Left kidney (tissue), 1 donor: ENCODE measurements at regions not wholly inside any gene's neighbourhood (a gene's known extent, or its start where the extent isn't known, plus 50 kb on each side); places are given as distances from the start of the nearest gene placed in this dataset.

Source experiments
- DNase-seq: peaks from one replicate; pipeline ENCODE4 v3.0.0-alpha.2; 2013

DNA sequence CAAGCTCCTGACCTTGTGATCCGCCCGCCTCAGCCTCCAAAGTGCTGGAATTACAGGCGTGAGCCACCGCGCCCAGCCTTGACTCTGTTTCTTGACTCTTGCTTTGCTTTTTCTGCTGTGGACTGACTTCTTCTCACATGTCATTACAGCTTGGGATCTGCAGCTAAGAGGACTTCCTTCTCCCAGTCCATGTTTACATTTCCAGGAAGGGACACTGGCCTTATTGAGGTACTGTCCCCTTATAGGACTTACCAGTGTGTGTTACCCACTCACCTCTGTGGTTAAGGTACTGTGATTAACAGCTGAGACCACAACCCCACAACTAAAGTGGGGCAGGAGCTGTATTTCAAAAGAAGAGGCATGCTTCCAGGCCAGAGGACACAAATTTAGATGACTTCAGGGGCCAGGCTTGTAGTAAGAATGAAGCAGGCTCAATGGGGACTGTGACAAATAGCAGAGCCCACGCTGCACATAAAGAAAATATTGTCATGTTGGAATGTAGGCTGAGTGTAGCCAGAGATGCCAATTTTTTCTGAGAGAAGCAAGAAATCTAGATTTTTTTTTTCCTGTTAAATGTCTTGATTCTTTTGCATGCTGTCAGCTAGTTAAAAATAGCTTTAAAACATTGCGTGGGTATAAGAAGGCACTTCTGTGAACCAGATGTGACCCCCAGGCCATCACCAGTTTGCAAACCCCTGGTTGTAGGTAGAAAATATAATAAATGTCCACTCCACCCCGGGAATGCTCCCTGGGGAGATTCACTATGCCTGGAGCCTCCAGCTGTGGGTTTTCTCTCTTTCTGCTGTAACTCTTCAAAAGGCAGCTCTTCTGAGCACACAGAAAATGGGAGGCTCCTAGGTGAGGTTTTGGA is 75.0 kb downstream of the PTPDC1 start:
- no peak for DNase-seq

DNA sequence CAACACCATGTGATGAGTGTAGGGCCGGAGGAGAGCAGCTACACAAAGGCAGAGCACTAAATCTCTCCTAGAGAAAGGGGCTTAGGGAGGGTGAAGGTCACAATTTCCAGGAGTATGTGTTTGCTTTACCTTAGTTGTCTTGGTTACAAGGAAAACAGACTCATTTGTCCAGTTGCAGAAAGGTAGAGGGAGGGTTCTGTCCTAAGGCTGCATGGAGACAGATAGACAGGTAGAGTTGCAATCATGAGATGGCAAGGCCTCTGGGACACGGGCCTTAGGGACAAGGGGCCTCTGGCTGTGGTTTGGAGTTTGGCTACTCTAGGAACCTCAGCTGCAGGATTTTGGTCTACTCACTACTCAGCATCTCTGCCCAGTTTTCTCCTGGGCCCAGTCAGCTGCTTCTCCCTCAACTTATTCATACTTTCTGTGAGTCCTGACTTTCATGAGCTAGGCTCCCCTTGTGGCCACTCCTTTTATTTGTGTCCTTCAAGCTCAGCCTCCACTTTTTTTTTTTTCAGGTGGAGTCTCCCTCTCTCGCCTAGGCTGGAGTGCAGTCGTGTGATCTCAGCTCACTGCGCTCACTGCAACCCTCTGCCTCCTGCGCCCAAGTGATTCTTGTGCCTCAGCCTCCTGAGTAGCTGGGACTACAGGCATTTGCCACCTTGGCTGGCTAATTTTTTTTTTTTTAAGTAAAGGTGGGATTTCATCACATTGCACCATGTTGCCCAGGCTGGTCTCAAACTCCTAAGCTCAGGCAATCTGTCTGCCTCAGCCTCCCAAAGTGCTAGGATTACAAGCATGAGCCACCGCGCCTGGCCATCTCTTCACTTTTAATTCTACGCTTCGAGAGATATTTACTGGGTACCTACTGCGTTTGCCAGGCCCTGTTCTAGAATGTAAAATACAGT is 76.6 kb downstream of the PTPDC1 start:
- no peak for DNase-seq

DNA sequence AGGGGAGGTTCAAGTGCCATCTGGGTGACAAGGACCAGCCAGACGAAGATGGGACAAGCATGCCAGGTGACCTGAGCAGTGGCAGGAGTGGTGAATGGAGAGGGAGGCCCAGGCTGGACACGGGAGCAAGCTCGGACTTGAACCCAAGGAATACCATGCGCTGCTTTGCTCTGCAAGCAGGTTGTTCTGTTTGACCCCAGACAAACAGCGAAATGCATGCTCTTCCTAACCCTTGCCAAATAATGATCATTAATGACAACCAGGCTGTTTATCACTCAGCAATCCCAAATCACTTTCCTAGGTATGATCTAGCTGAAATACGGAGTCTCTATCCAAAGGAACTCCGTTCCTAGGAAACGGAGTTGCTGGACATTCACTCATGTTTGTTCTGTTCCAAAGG is 77.4 kb downstream of the PTPDC1 start:
- DNase-seq: no peak

DNA sequence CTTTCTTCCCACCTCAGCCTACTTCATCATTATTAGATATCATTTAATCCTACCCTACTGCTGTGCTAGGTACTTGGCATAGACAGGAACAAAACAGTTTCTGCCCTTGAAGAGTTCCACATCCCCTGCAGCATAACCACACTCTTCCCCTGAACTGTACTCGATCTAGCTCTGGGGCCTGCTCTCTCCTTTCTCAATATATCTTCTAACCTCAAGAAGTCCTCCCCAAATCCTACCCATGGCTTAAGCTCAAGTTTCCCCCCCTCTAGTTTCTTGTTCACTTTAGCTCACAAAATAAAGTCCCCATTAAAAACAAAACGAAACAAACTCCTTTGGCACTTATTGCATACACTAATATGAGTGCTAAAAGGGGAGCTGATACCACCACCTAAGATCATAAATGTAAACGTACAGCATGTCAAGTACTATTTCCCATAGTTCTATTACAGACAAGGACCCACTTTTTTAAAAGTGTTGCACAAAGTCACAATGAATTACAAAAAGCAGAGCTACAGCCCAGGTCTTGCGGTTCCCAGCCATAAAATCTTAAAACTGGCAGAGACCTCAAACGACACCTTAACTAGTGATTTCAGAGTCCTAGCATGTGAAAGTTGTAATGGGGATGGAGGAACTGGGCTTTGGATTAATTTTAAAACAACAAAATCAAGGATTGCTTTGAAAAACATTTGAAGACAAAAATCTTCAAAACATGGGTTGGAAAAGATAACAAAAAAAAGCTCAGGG is 80.7 kb downstream of the PTPDC1 start:
- no peak for DNase-seq

DNA sequence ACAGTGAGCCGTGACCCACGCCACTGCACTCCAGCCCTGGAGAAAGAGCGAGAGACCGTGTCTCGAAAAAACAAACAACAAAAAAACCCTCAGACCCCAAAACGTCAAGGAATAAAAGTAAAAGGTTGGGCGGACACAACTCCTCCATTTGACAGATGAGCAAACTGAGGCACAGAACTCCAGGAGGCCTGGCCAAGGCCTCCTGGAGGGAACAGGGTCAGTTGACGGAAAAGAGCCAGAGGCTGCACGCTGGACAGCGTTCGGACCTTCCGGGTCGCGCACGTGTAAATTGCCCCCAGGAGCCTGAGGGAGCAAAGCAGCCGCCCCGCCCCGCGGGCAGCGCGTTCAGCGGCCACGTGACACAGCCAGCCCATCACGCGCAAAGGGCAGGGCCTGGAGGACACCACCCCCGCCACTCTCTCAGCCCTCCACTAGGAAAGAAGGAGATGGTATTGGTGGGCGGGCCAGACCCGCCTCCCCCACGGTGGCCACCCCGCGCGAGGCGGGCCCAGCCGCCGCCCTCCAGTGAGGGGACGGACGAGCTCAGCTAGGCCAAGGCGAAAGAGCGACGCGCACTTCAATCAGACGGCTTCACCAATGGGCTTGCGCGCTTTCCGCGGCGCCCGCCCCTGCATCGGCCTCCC is 81.5 kb downstream of the PTPDC1 start:
- peak; percentile 97 for DNase-seq

DNA sequence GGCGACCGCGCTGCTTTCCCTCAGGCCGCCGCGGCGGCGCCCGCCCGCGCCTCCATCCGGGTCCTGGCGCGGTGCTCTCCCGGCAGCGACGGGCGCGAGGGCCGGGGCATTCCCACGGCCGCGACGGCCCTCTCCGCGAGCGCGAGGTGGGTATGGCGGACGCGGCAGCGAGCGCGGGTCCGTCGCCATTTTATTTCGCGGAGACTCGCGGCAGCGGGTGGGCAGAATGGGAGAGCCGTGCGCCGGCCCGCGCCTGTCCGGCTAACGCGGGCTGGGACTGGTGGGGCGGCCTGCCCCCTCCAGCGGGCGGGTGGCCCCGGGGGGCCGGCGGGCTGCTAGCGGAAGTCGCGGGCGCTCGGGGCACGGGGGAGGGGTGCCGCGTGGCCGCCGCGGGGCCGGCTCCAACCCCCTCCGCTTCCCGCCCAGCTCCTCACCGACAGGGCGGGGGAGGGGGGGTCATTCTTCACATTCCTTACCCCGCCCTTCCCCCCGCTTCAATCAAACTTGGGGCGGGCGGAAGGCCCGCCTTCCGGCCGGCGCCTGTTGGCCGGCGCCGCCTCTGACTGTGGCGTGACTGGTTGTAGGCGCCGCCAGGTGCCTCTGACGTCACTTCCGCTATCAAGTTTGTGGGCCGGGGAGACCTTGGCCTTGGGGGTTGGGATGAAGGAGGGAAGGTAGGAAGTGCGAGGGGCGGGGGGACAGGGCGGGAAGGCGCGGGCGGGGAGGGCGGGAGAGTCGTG is 82.1 kb downstream of the PTPDC1 start:
- DNase-seq: peak; percentile 99

DNA sequence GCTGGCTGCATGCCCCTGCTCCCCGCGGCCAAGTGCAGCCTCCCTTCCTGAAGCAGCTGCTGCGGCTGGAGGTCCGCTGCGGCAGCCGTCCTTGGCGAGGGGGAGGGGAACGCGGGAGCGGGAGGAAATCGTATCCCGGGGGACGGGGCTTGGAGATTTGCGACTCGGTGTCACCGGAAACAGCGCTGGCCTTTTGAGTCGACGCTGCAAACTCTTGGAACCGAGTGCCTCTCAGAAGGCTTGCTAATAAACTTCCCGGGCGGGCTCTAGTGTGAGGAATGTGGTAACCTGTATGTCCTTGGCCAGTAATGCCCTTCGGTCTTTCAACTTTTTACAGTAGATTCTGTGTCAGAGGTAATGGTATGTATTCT is 82.7 kb downstream of the PTPDC1 start:
- DNase-seq: no peak

DNA sequence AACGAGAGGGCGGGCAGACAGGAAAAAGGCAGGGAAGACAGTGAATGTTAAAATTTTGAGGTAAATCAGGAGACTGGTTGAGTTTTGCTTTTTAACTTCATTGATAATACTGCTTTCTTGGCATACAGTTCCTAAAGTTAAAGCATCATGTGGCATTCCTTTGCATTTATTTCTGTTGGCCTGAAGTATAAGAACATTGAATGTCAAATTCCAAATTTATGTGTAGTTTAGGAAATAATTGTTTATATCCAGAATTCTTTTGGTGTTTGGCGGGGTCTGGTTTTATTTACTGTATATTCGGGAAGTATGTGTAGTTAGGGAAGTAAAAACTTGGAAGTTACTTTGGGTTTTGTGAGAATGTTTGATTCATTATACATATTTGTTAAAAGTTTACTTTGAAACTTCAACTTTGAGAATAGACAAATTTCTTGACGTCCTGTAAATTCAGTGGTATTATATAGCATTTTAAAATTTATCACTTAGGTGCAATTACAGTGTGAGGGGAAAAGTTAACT is 83.2 kb downstream of the PTPDC1 start:
- DNase-seq: no peak

DNA sequence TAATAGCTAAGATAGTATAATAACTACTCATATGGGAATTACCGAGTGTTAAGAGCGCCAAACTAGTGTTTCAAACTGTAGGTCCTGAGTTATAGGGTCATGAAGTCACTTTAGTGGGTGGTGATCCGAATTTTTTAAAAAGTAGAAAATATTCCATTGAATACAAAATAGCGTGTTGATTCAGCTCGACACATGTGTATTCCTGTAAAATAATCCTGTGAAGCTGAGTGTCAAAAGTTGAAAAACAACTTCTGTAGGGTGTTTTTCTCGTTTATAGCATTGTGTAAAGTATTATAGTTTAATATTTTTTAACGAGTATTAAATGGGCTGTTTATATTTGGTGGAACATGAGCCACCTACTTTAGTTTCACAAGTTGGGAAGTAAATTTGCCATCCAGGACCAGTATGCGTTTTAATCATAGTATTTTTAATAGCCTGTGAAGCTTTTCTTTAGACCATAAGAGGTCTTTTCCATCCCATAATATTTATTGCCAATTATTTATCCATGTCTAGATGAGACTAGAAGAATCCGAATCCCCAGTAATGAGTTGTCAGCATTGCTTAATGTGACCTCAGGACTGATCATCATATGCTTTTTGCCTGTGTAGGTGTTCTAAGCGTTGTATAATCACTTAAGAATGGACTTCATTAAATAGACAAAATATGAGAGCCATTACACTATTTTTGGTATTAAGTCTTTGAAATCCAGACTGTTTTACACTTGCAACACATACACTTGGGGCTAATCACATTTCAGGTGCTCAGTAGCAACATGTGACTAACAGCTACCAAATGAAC is 84.1 kb downstream of the PTPDC1 start:
- no peak for DNase-seq

DNA sequence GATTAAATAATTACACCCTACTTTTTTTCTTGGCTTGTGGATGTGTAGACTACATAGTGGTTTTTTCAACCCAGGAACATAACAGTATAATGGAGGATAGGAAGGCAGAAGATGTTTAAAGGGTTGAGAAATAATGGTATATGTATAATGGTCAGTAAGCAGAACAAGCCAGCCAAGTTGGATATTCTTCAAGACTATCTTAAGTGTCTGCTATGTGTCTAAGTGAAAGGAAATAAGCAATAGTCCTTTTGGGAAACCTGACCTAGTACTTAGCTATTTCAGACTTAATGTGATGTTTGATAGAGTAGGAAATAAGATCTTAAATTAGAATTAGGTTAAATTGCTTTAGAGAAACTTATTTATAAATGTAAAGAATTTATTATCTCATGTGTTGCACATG is 85.7 kb downstream of the PTPDC1 start:
- DNase-seq: no peak

DNA sequence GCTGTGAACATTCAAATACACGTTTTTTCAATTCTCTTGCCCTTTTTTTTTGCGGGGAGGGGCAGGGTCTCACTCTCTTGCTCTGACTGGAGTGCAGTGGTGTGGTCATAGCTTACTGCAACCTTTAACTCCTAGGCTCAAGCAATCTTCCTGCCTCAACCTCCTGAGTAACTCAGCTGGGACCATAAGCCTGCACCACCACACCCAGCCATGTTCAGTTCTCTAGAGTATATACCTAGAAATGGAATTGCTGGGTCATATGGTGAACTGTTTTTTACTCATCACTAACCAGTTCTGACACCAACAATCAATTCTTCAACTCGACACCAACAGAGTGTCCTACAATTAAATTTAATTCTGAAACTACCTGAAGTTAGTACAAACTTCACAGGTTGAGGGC is 85.5 kb upstream of the ZNF169 start:
- no peak for DNase-seq

DNA sequence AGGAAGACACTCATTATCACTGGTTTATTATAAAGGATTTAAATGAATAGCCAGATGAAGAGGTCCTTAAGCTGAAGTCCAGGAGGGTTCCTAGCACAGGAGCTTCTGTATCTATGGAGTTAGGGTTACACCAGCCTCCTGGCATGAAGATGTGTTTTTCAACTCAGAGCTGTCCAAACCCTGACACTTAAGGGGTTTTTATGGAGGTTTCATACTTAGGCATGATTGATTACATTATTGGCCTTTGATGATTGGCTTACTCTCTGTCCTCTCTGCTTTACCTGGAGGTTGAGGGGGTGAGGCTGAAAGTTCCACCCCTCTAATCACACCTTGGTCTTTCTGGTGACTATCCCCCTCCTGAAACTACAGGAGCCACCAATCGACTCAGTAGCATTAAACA is 84.9 kb upstream of the ZNF169 start:
- DNase-seq: no peak

DNA sequence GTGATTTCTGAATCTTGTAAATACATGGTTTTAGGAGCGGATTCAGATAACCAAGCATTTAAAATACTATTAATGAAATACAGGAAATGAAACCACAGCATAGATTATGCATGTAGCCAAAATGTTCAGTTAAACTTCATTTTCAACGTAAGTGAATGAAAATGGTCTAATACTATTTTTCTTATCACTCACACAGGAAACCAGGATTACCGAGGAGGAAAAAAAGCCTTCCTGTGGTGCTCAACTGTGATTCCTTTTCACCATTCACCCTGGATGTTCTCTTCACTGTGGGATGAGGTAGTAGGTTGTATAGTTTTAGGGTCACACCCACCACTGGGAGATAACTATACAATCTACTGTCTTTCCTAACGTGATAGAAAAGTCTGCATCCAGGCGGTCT is 83.4 kb upstream of the ZNF169 start:
- DNase-seq: no peak

DNA sequence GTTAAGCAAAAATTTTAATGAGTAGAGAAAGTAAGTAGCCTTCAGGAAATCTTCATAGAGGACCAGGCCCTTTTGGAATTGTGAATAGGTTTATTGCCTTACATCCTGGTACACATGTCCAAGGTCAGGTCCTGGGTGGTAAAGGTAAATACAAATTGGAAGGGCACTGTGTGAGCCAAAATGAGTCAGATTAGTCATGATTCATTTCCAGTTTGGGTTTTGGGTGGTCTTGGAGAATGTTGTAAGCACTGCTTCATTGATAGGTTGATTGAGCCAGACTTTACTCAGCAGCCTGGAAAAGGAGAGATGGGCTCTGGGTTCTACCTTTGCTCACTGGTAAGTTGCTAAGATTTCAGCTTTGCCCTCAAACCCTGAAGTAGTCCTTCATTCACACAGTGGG is 82.5 kb upstream of the ZNF169 start:
- DNase-seq: no peak

DNA sequence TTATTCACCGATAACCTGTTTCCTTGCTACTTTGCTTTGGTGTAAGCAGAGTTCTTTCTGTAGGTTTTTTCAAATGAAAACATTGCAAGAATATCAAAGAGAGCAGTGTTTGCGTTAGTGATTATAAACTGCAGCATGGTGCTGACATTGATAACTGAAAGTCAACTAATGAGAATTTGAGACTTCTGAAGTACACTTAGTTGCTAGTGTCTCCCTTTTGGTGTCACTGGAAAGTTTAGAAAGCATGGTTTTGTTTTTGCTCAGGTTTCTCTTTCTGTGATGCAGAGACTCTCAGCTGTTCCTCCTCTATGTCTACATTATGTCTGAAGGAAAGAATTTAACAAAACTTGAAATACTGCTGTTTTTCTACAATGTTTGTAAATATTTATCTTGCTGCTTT is 80.2 kb upstream of the ZNF169 start:
- DNase-seq: no peak

DNA sequence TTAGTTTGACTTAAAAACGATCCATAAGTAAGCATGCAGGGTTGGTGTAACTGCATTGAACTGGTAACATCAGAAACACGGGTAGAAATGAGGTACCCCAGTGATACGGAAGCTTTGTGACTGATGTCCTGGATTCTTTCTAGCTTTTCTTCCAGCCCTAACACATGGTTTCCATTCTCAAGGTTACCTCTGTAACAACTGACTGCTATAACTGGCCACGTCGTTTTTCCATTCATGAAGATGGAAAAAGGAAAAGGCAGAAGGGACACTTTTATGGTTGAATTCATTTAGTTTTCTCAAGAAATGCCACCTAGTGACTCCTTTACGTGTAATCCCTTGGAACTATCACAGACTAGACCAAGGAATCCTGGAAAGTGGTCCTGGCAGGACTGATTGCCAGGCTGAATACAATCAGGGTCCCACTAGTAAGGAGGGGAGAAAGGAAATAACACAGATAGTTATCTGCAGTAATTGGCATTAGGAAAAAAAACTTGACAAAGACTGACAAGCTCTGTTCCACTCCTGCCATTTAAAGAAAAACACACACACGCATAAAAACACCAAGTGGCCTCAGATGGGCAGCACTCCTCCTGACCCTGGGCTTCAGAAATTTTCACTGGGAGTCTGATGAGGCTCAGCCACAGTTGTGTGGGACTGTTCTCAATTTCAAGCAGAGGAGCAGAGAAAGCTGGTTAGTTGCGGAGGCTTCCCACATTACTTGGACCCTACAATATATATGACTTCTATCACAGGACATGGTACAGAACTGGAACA is 77.5 kb upstream of the ZNF169 start:
- no peak for DNase-seq

DNA sequence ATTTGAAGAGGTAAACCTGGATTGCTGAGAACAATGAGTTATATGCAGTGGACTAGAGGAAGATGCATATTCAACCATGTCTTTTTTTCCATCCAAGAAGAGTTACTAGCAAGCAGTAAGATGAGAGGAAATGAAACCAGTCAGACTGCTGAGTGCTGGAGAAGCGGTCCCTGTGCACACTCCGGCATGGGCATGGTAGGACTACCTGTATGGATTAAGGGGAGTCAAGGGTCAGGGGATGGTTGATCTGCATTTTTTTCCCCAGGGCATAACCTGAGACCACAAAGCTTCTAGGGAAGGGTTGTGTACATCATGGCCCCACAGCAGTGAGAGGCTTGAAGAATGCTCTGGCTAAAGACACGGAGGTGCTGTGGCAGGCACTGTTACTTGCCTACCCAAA is 76.6 kb upstream of the ZNF169 start:
- DNase-seq: no peak

DNA sequence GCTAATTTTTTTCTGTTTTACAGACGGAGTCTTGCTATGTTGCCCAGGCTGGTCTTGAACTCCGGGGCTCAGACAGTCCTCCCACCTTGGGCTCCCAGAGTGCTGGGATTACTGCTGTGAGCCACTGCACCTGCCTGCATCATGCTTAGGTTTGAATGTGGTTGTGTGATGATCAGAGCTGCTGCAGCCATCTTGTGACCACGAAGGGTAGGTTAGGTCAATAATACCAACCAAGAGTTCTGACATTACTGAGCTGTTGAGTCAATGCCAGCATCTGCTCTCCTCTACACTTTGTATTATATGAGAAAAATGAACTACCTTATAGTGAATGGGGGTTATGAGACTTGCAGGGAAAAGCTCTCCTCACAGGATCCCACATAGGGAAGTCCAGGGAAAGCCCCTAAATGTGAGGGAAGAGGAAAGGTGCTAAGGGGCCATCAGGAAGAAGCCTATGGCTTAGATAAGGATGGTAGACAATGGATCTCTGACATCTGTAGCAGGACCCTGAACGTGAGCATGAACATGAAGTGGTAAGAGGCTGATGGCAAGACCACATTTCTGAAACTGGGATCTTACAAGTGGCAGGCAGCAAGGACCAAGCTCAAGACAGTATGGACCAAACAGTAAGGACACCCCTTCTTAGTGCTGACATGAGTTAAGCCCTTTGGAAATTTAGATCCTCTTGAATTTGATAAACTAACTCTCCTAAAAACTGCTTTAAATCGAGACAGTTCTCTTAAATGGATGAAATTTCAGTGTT is 75.7 kb upstream of the ZNF169 start:
- no peak for DNase-seq

DNA sequence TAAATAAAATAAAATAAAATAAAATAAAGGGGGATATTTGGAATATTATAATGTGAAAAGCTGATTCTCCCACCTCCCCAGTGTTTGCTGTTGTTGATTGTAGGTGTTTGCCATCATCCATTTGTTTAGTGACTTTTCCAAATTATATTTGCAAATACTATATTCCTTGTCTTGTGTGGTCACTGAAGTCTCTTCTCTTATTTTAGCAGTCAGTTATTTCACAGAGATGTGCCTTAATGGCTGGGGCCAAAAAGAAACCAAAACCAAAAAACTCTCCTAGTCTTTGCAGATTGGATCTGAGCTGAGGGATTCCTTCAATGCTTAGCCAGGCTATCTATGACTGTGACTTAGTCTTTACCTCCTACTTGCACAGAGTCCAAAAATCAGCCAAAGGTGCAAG is 70.9 kb upstream of the ZNF169 start:
- no peak for DNase-seq
